DMS53 treated with DMSO at 0.1 percent for 48 hours (cell line): ENCODE measurements at regions not wholly inside any gene's neighbourhood (a gene's known extent, or its start where the extent isn't known, plus 50 kb on each side); places are given as distances from the start of the nearest gene placed in this dataset.
"Not testable (repeated sequence)": the region's sequence is repeated elsewhere in the genome, so short reads cannot be mapped to it uniquely, and the experiment has no call there.

Experiments used
- DNase-seq: peaks from one replicate; lab custom pipeline; 2025; ENCODE audit not compliant: unreplicated experiment; lab: John Stamatoyannopoulos, UW

GRCh38 chr6:131490441-131490840, 82.6 kb upstream of the ARG1 start:
- no peak for DNase-seq

- DNase-seq, result no peak
Measured at GRCh38 chr6:131492932-131493573, 80.0 kb upstream of the ARG1 start.

- not testable (repeated sequence) for DNase-seq
Measured at GRCh38 chr6:131504387-131504786, 68.6 kb upstream of the ARG1 start.

GRCh38 chr6:131510094-131510493, 62.9 kb upstream of the ARG1 start:
- DNase-seq, result no peak

GRCh38 chr6:131510591-131510990, 62.4 kb upstream of the ARG1 start:
- no peak for DNase-seq

GRCh38 chr6:131519670-131520436, 53.2 kb upstream of the ARG1 start:
- DNase-seq, result peak; percentile 32
